ENCODE measurements at regions not wholly inside any gene's neighbourhood (a gene's known extent, or its start where the extent isn't known, plus 50 kb on each side); places are given as distances from the start of the nearest gene placed in this dataset.
"Not testable (repeated sequence)": the region's sequence is repeated elsewhere in the genome, so short reads cannot be mapped to it uniquely, and the experiment has no call there.

DNA sequence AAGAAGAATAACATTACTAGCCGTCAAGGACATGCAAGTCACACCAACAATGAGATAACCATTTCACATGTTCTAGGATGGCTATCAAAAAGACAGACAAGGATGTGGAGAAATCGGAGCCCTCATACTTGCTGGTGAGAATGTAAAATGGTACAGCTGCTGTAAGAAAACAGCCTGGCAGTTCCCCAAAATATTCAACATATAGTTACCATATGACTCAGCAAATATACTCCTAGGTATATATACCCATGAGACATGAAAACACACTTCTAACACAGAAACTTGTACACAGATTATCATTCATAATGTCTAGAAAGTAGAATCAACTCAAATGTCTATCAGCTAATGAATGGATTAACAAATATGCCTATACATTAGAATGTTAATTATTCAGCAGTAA lies 105.4 kb upstream of the PCAT7 start:
- Histone ChIP-seq H3K4me3 (ENCODE audit: low read length) (no peak overlapping the region), H3F3A (ENCODE audit: control insufficient read depth, insufficient read depth) (0 out of 2 replicates have a peak, but pooled peaks cover 2% of the 10 kb centered on the region), H3K27me3 (ENCODE audit: control insufficient read depth, low read length) (no peaks in the 10 kb centered on the region), H3K9me2 (replicated peaks; ENCODE audit: control insufficient read depth, low read length) (no peaks in the 10 kb centered on the region), H3K4me2 (ENCODE audit: low read length) (no peak overlapping the region), H3K79me2 (ENCODE audit: control insufficient read depth, low read length) (no peaks in the 10 kb centered on the region), H4K20me1 (ENCODE audit: control insufficient read depth, insufficient read depth, low read depth, low read length) (no peaks in the 10 kb centered on the region), H3K9me3 (ENCODE audit: control insufficient read depth, insufficient read depth, low read length) (no peaks in the 10 kb centered on the region), H3K36me3 (ENCODE audit: control insufficient read depth, low read length) (peaks cover 80% of the 10 kb centered on the region), H3K27ac (ENCODE audit: low read depth, low read length) (no peak overlapping the region), H3K4me1 (ENCODE audit: control insufficient read depth, low read length) (no peaks in the 10 kb centered on the region)
- no peak for TF ChIP-seq EZH2phosphoT487 (IDR thresholded peaks at IDR 0.05; ENCODE audit: borderline replicate concordance, low read length)
- TF ChIP-seq, protein P1, sequence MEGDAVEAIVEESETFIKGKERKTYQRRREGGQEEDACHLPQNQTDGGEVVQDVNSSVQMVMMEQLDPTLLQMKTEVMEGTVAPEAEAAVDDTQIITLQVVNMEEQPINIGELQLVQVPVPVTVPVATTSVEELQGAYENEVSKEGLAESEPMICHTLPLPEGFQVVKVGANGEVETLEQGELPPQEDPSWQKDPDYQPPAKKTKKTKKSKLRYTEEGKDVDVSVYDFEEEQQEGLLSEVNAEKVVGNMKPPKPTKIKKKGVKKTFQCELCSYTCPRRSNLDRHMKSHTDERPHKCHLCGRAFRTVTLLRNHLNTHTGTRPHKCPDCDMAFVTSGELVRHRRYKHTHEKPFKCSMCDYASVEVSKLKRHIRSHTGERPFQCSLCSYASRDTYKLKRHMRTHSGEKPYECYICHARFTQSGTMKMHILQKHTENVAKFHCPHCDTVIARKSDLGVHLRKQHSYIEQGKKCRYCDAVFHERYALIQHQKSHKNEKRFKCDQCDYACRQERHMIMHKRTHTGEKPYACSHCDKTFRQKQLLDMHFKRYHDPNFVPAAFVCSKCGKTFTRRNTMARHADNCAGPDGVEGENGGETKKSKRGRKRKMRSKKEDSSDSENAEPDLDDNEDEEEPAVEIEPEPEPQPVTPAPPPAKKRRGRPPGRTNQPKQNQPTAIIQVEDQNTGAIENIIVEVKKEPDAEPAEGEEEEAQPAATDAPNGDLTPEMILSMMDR (IDR thresholded peaks at IDR 0.05; ENCODE audit: low read depth, low read length, poor library complexity, severe bottlenecking): no peak

DNA sequence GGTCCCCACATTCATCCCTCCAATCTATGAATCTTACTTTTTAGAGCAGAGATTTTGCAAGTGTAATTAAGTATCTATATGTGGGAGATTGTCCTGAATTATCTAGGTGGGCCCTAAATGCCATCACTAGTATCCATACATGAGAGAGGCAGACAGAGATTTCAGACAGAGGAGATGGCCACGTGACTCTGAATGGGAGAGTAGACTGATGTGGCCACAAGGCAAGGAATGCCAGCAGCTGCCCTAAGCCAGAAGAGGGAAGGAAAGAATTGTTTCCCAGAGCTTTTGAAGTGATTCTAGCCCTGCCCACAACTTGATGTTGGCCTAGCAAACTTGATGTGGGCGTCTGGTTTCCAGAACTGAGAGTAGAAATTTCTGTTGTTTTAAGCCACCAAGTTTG lies 90.1 kb upstream of the PCAT7 start:
- Histone ChIP-seq H3K27ac (ENCODE audit: low read depth, low read length) (no peak overlapping the region), H3K27me3 (ENCODE audit: control insufficient read depth, low read length) (no peaks in the 10 kb centered on the region), H3K9me3 (ENCODE audit: control insufficient read depth, insufficient read depth, low read length) (peaks cover 7% of the 10 kb centered on the region), H3K79me2 (ENCODE audit: control insufficient read depth, low read length) (no peaks in the 10 kb centered on the region), H3K4me1 (ENCODE audit: control insufficient read depth, low read length) (peaks cover 5% of the 10 kb centered on the region; the same call in 1 of the 2 replicates), H3K4me3 (ENCODE audit: low read length) (no peak overlapping the region), H3K4me2 (ENCODE audit: low read length) (no peak overlapping the region), H3K9me2 (replicated peaks; ENCODE audit: control insufficient read depth, low read length) (no peaks in the 10 kb centered on the region), H4K20me1 (ENCODE audit: control insufficient read depth, insufficient read depth, low read depth, low read length) (no peaks in the 10 kb centered on the region), H3F3A (ENCODE audit: control insufficient read depth, insufficient read depth) (peaks cover 15% of the 10 kb centered on the region), H3K36me3 (ENCODE audit: control insufficient read depth, low read length) (peaks cover 31% of the 10 kb centered on the region)
- TF ChIP-seq, protein P1 (IDR thresholded peaks at IDR 0.05; ENCODE audit: low read depth, low read length, poor library complexity, severe bottlenecking): no peak
- TF ChIP-seq EZH2phosphoT487 (IDR thresholded peaks at IDR 0.05; ENCODE audit: borderline replicate concordance, low read length): no peak

DNA sequence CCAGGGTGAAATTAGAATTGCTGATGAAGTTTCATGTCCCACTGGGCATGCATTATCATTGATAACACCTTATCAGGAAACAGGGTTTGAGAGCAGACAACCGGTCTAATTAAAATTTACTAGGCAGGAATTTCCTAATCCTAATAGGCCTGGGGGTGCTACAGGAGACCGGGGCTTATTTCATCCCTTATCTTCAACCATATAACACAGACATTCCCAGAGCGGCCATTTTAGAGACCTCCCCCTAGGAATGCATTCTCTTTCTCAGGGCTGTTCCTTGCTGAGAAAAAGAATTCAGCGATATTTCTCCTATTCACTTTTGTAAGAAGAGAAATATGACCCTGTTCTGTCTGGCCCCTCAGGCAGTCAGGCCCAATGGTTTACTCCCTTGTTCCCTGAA lies 82.8 kb upstream of the PCAT7 start:
- H3F3A ChIP-seq (ENCODE audit: control insufficient read depth, insufficient read depth); H3K4me3 ChIP-seq (ENCODE audit: low read length); H3K9me3 ChIP-seq (ENCODE audit: control insufficient read depth, insufficient read depth, low read length); H3K27me3 ChIP-seq (ENCODE audit: control insufficient read depth, low read length); H3K36me3 ChIP-seq (ENCODE audit: control insufficient read depth, low read length); H3K9me2 ChIP-seq (replicated peaks; ENCODE audit: control insufficient read depth, low read length); H3K27ac ChIP-seq (ENCODE audit: low read depth, low read length); H3K4me2 ChIP-seq (ENCODE audit: low read length); H4K20me1 ChIP-seq (ENCODE audit: control insufficient read depth, insufficient read depth, low read depth, low read length); H3K79me2 ChIP-seq (ENCODE audit: control insufficient read depth, low read length): not testable (repeated sequence)
- H3K4me1 ChIP-seq (ENCODE audit: control insufficient read depth, low read length): peaks cover 13% of the 10 kb centered on the region

DNA sequence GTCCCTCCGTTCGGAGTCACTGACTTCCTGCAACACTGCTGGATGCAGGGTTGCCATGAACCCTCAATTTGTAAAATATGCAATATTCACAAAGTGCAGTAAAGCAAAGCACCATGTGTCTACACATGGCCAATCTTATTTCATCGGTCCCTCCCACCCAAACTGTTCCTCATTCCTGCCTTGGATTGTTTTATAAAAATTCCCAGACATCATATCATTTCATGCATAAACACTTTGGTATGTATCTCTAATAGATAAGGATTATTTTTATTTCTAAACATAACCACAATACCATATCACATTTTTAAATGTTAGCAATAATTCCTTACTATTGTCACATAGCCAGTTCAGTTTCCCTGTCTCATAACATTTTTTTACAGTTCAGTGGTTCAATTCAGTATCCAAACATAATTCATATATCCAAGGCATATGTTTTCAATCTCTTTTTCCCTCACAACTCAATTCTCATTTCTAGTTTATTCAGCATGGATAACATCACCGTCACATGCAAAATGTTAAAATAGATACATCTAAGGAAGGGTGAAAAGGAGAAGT lies 82.0 kb upstream of the PCAT7 start:
- TF ChIP-seq, protein P1 (IDR thresholded peaks at IDR 0.05; ENCODE audit: low read depth, low read length, poor library complexity, severe bottlenecking): no peak
- TF ChIP-seq EZH2phosphoT487 (IDR thresholded peaks at IDR 0.05; ENCODE audit: borderline replicate concordance, low read length): no peak
- no peaks in the 10 kb centered on the region; the same call in 1 of the 2 replicates for H3F3A ChIP-seq (ENCODE audit: control insufficient read depth, insufficient read depth)
- H3K4me3 ChIP-seq (ENCODE audit: low read length): no peak overlapping the region
- no peaks in the 10 kb centered on the region for H4K20me1 ChIP-seq (ENCODE audit: control insufficient read depth, insufficient read depth, low read depth, low read length)
- H3K4me1 ChIP-seq (ENCODE audit: control insufficient read depth, low read length): peaks cover 13% of the 10 kb centered on the region
- H3K27ac ChIP-seq (ENCODE audit: low read depth, low read length): no peak overlapping the region; the same call in 1 of the 2 replicates
- no peaks in the 10 kb centered on the region for H3K9me2 ChIP-seq (replicated peaks; ENCODE audit: control insufficient read depth, low read length)
- H3K27me3 ChIP-seq (ENCODE audit: control insufficient read depth, low read length): no peaks in the 10 kb centered on the region
- no peaks in the 10 kb centered on the region for H3K36me3 ChIP-seq (ENCODE audit: control insufficient read depth, low read length)
- no peaks in the 10 kb centered on the region for H3K79me2 ChIP-seq (ENCODE audit: control insufficient read depth, low read length)
- peaks cover 8% of the 10 kb centered on the region; the same call in 1 of the 2 replicates for H3K9me3 ChIP-seq (ENCODE audit: control insufficient read depth, insufficient read depth, low read length)
- H3K4me2 ChIP-seq (ENCODE audit: low read length): peak overlapping the region; percentile 14; the same call in 1 of the 2 replicates
